ENCODE measurements at regions not wholly inside any gene's neighbourhood (a gene's known extent, or its start where the extent isn't known, plus 50 kb on each side); places are given as distances from the start of the nearest gene placed in this dataset.
"Not testable (repeated sequence)": the region's sequence is repeated elsewhere in the genome, so short reads cannot be mapped to it uniquely, and the experiment has no call there.

- no peaks in the 10 kb centered on the region for H3K4me1 ChIP-seq
- H3K27me3 ChIP-seq: no peaks in the 10 kb centered on the region
- TF ChIP-seq EP300 (IDR thresholded peaks at IDR 0.05) (no peak), POLR2A (IDR thresholded peaks at IDR 0.05) (no peak), POLR2AphosphoS5 (IDR thresholded peaks at IDR 0.05) (no peak), CTCF (IDR thresholded peaks at IDR 0.05) (no peak)
- no peak for DNase-seq
- H3K27ac ChIP-seq: no peak overlapping the region
- H3K9me3 ChIP-seq: no peaks in the 10 kb centered on the region
- no peaks in the 10 kb centered on the region for H3K36me3 ChIP-seq
- no peak overlapping the region for H3K4me3 ChIP-seq
- intact Hi-C loops (cut with DNase I; ENCODE audit: low total_unique reads): no loop called here
- 92 to 97% (median 92%) methylated on average over 3 of the region's 3 CpGs for WGBS, 5 donors
Measured at GRCh38 chr3:26012241-26012745, 222.4 kb downstream of the OXSM start.

GRCh38 chr3:26015752-26016151 lies 225.9 kb downstream of the OXSM start:
- TF ChIP-seq EP300 (IDR thresholded peaks at IDR 0.05): no peak
- TF ChIP-seq POLR2AphosphoS5 (IDR thresholded peaks at IDR 0.05): no peak
- no peak for TF ChIP-seq POLR2A (IDR thresholded peaks at IDR 0.05)
- TF ChIP-seq CTCF (IDR thresholded peaks at IDR 0.05): no peak
- Histone ChIP-seq H3K9me3 (no peaks in the 10 kb centered on the region), H3K27me3 (no peaks in the 10 kb centered on the region), H3K27ac (no peak overlapping the region), H3K4me3 (no peak overlapping the region), H3K4me1 (no peaks in the 10 kb centered on the region), H3K36me3 (no peaks in the 10 kb centered on the region)
- WGBS, 5 donors: 93 to 97% (median 95%) methylated on average over 5 of the region's 5 CpGs
- intact Hi-C loops (cut with DNase I; ENCODE audit: low total_unique reads): no loop called here
- DNase-seq: no peak

DNA sequence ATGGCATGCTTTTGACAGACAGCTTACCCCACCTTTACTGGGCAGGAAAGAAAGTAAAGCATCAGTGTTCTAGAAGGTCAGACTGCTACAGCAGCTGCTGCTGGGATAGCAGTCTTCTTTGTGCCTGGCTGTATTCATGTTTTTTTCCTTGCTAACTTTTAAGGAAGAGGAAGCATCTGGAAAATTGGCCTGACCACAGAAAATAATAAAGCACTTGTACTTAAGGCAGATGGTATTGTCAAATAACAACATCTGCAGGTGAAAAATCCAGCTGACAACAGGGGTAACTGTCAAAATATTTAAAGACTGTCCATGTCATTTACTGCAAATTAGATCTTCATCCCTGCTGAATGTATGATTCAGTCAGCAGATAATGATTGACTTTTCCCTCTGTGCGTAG lies 229.0 kb downstream of the OXSM start:
- Histone ChIP-seq H3K4me3 (no peak overlapping the region), H3K27me3 (no peaks in the 10 kb centered on the region), H3K9me3 (no peaks in the 10 kb centered on the region), H3K4me1 (no peaks in the 10 kb centered on the region), H3K27ac (no peak overlapping the region), H3K36me3 (no peaks in the 10 kb centered on the region)
- WGBS, 5 donors: 78 to 94% (median 91%) methylated on average over 1 of the region's 1 CpG
- DNase-seq: peak in 1 of 2 donors; percentile 8
- TF ChIP-seq CTCF (IDR thresholded peaks at IDR 0.05) (no peak), EP300 (IDR thresholded peaks at IDR 0.05) (no peak), POLR2AphosphoS5 (IDR thresholded peaks at IDR 0.05) (no peak), POLR2A (IDR thresholded peaks at IDR 0.05) (no peak)
- intact Hi-C loops (cut with DNase I; ENCODE audit: low total_unique reads): no loop called here

DNA sequence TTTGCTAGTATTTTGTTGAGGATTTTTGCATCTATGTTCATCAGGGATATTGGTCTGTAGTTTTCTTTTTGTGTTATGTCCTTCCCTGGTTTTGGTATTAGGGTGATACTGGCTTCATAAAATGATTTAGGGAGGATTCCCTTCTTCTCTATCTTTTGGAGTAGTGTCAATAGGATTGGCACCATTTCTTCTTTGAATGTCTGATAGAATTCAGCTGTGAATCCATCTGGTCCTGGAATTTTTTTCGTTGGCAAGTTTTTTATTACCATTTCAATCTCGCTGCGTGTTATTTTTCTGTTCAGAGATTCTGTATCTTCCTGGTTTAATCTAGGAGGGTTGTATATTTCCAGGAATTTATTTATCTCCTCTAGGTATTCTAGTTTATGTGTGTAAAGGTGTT lies 234.3 kb downstream of the OXSM start:
- peaks cover 0 to 11% (median 0%) of the 10 kb centered on the region in 4 donors for H3K9me3 ChIP-seq
- DNase-seq; H3K27me3 ChIP-seq; H3K36me3 ChIP-seq; H3K4me1 ChIP-seq; H3K27ac ChIP-seq; H3K4me3 ChIP-seq; intact Hi-C loops (cut with DNase I; ENCODE audit: low total_unique reads): not testable (repeated sequence)
- 92 to 96% (median 93%) methylated on average over 3 of the region's 3 CpGs for WGBS, 5 donors

DNA sequence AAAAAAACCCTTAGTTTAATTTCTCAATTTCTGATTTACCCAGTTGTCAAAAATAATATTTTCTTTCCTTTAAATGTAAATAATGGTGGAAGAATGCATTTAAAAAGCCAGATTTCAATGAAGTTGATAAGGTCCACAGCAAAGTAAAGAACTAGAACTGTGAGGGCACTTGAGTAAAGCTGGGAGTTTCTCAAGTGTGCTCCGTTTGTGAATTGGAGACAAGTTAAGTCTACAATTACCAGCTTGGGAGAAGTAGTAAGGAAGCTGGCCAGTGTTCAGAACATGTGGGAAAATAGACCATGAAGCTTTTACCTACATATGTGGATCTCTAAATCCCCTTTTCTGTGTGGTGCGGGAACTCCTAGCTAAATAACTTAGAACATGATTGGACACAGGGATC lies 239.4 kb downstream of the OXSM start:
- 57 to 67% (median 57%) methylated on average over 2 of the region's 2 CpGs for WGBS, 5 donors
- Histone ChIP-seq H3K9me3 (peaks cover 0 to 7% (median 0%) of the 10 kb centered on the region in 4 donors), H3K27me3 (no peaks in the 10 kb centered on the region), H3K4me1 (no peaks in the 10 kb centered on the region), H3K36me3 (no peaks in the 10 kb centered on the region), H3K27ac (no peak overlapping the region), H3K4me3 (no peak overlapping the region)
- intact Hi-C loops (cut with DNase I; ENCODE audit: low total_unique reads): no loop called here
- DNase-seq: no peak
- TF ChIP-seq POLR2AphosphoS5 (IDR thresholded peaks at IDR 0.05) (no peak), CTCF (IDR thresholded peaks at IDR 0.05) (no peak), EP300 (IDR thresholded peaks at IDR 0.05) (no peak), POLR2A (IDR thresholded peaks at IDR 0.05) (no peak)

DNA sequence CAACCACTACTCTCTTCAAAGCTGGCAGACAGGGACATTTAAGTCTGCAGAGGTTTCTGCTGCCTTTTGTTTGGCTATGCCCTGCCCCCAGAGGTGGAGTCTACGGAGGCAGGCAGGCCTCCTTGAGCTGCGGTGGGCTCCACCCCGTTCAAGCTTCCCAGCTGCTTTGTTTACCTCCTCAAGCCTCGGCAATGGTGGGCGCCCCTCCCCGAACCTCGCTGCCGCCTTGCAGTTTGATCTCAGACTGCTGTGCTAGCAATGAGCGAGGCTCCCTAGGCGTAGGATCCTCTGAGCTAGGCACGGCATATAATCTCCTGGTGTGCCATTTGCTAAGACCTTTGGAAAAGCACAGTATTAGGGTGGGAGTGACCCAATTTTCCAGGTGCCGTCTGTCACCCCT lies 252.2 kb downstream of the OXSM start:
- peaks cover 0 to 13% (median 7%) of the 10 kb centered on the region in 4 donors for H3K9me3 ChIP-seq
- H3K4me1 ChIP-seq; DNase-seq; H3K4me3 ChIP-seq; H3K27ac ChIP-seq; H3K36me3 ChIP-seq; intact Hi-C loops (cut with DNase I; ENCODE audit: low total_unique reads); H3K27me3 ChIP-seq: not testable (repeated sequence)
- WGBS, 5 donors: 86 to 98% (median 92%) methylated on average over 8 to 12 of the region's 12 CpGs

Measured in stomach (tissue), 8 donors.